GM23338 (cell line): ENCODE measurements at regions not wholly inside any gene's neighbourhood (a gene's known extent, or its start where the extent isn't known, plus 50 kb on each side); places are given as distances from the start of the nearest gene placed in this dataset.

ENCODE experiments used
- ATAC-seq: fragments of 200-7000 bp; cut with Tn5 transposase; 3 replicates; pipeline ENCODE4 v1.9.1; 2020
- DNase-seq: peaks from one replicate; pipeline ENCODE4 v3.0.0-alpha.2; 2015; ENCODE audit warnings: low spot score
- H2AFZ ChIP-seq: fragments of 200-600 bp; sonication (generic); 2 replicates; pipeline ENCODE4 v1.8.0; 2016; ENCODE audit warnings: antibody characterized with exemption, mild to moderate bottlenecking, moderate library complexity
- H3F3A ChIP-seq: fragments of 200-600 bp; sonication (generic); replicated peaks from 2 replicates; pipeline ENCODE4 v1.8.0; 2017; ENCODE audit warnings: antibody characterized with exemption, mixed run types, low read depth
- H3K27ac ChIP-seq: fragments of 200-600 bp; sonication (generic); 2 replicates; pipeline ENCODE4 v1.6.1; 2016; ENCODE audit warnings: low read depth
- H3K27me3 ChIP-seq: fragments of 200-600 bp; sonication (generic); 2 replicates; pipeline ENCODE4 v1.8.0; 2016; ENCODE audit warnings: mild to moderate bottlenecking, mixed run types, moderate library complexity; ENCODE audit not compliant: insufficient read depth
- H3K36me3 ChIP-seq: fragments of 200-600 bp; sonication (generic); 2 replicates; pipeline ENCODE4 v1.8.0; 2016; ENCODE audit warnings: mild to moderate bottlenecking; ENCODE audit not compliant: insufficient read depth
- H3K4me1 ChIP-seq: fragments of 200-600 bp; sonication (generic); 2 replicates; pipeline ENCODE4 v1.8.0; 2016; ENCODE audit warnings: mild to moderate bottlenecking, moderate library complexity; ENCODE audit not compliant: insufficient read depth
- H3K4me2 ChIP-seq: fragments of 200-600 bp; sonication (generic); 2 replicates; pipeline ENCODE4 v1.7.1; 2017; ENCODE audit warnings: mixed run types
- H3K4me3 ChIP-seq: fragments of 200-600 bp; sonication (generic); 2 replicates; pipeline ENCODE4 v1.6.1; 2016; ENCODE audit warnings: mixed run types
- H3K79me2 ChIP-seq: fragments of 200-600 bp; sonication (generic); replicated peaks from 2 replicates; pipeline ENCODE4 v1.8.0; 2017; ENCODE audit warnings: mild to moderate bottlenecking; ENCODE audit not compliant: insufficient read depth
- H3K9me2 ChIP-seq: fragments of 200-600 bp; sonication (generic); 2 replicates; pipeline ENCODE4 v1.8.0; 2017; ENCODE audit not compliant: insufficient read depth
- H4K20me1 ChIP-seq: fragments of 200-600 bp; sonication (generic); replicated peaks from 2 replicates; pipeline ENCODE4 v1.8.0; 2017; ENCODE audit warnings: mild to moderate bottlenecking; ENCODE audit not compliant: insufficient read depth
- H3K27ac Mint-ChIP-seq: 2 replicates; pipeline ENCODE4 v1.8.0; 2020; ENCODE audit warnings: inconsistent platforms, mild to moderate bottlenecking, moderate library complexity, mixed read lengths
- H3K27me3 Mint-ChIP-seq: 3 replicates; pipeline ENCODE4 v1.8.0; 2022; ENCODE audit warnings: low read depth, mild to moderate bottlenecking, moderate library complexity, mixed read lengths, inconsistent platforms; ENCODE audit not compliant: insufficient read depth, poor library complexity
- H3K36me3 Mint-ChIP-seq: 3 replicates; pipeline ENCODE4 v1.8.0; 2021; ENCODE audit warnings: low read depth, mild to moderate bottlenecking, inconsistent platforms, moderate library complexity, mixed read lengths
- H3K4me1 Mint-ChIP-seq: 3 replicates; pipeline ENCODE4 v1.8.0; 2020; ENCODE audit warnings: mild to moderate bottlenecking, inconsistent platforms, mixed read lengths
- H3K4me3 Mint-ChIP-seq: 3 replicates; pipeline ENCODE4 v1.8.0; 2021; ENCODE audit warnings: moderate library complexity, mild to moderate bottlenecking, inconsistent platforms, mixed read lengths
- H3K9me3 Mint-ChIP-seq: 3 replicates; pipeline ENCODE4 v1.8.0; 2020; ENCODE audit warnings: moderate library complexity, mild to moderate bottlenecking, inconsistent platforms, mixed read lengths
- ETS1 ChIP-seq: IDR thresholded peaks from 2 replicates; pipeline ENCODE4 v1.6.1; 2016; ENCODE audit warnings: antibody characterized with exemption
- EZH2phosphoT487 ChIP-seq: fragments of 200-600 bp; sonication (generic); IDR thresholded peaks from one replicate; pipeline ENCODE4 v1.8.1; 2018; ENCODE audit warnings: antibody characterized with exemption; ENCODE audit not compliant: unreplicated experiment
- JUNB ChIP-seq: IDR thresholded peaks from one replicate; pipeline ENCODE4 v1.6.1; 2016; ENCODE audit warnings: antibody characterized with exemption; ENCODE audit not compliant: unreplicated experiment
- NANOG ChIP-seq: IDR thresholded peaks from 2 replicates; pipeline ENCODE4 v1.6.1; 2016; ENCODE audit warnings: antibody characterized with exemption, borderline replicate concordance
- POLR2AphosphoS5 ChIP-seq: IDR thresholded peaks from 2 replicates; pipeline ENCODE4 v1.6.1; 2016; ENCODE audit warnings: antibody characterized with exemption, low read depth
- REST ChIP-seq: IDR thresholded peaks from one replicate; pipeline ENCODE4 v1.6.1; 2018; ENCODE audit warnings: antibody characterized with exemption; ENCODE audit not compliant: unreplicated experiment
- ZNF331 ChIP-seq: fragments of 250-450 bp; sonication (Bioruptor Pico); IDR thresholded peaks from 2 replicates; pipeline ENCODE4 v1.5.0; 2020; ENCODE audit warnings: low read depth, mild to moderate bottlenecking, moderate library complexity

- H3F3A ChIP-seq: no peaks in the 10 kb centered on the region
- no peaks in the 10 kb centered on the region for H3K4me1 Mint-ChIP-seq
Observed at GRCh38 chr2:2572393-2573204, 241.5 kb upstream of the MYT1L start.

More at GRCh38 chr2:2572393-2573204, 241.5 kb upstream of the MYT1L start:
- H3K9me3 Mint-ChIP-seq: no peaks in the 10 kb centered on the region
- H3K27me3 Mint-ChIP-seq: no peaks in the 10 kb centered on the region
- H3K4me3 ChIP-seq: no peak overlapping the region
- H2AFZ ChIP-seq: no peak overlapping the region
- H3K4me3 Mint-ChIP-seq: no peak overlapping the region
- no peaks in the 10 kb centered on the region for H3K4me1 ChIP-seq
- ATAC-seq (no peak), DNase-seq (no peak)
- H3K79me2 ChIP-seq: no peaks in the 10 kb centered on the region
- no peaks in the 10 kb centered on the region for H4K20me1 ChIP-seq
- H3K36me3 ChIP-seq: no peaks in the 10 kb centered on the region
- no peak overlapping the region for H3K27ac ChIP-seq
- H3K27me3 ChIP-seq: no peaks in the 10 kb centered on the region
- no peaks in the 10 kb centered on the region for H3K9me2 ChIP-seq
- no peak for TF ChIP-seq ETS1
- no peak for TF ChIP-seq EZH2phosphoT487
- TF ChIP-seq POLR2AphosphoS5: no peak
- no peak for TF ChIP-seq JUNB
- no peak for TF ChIP-seq NANOG
- no peak for TF ChIP-seq REST
- TF ChIP-seq ZNF331: no peak
- no peak overlapping the region for H3K27ac Mint-ChIP-seq
- H3K36me3 Mint-ChIP-seq: no peaks in the 10 kb centered on the region
- H3K4me2 ChIP-seq: no peak overlapping the region
